HepG2 (cell line): ENCODE measurements at regions not wholly inside any gene's neighbourhood (a gene's known extent, or its start where the extent isn't known, plus 50 kb on each side); places are given as distances from the start of the nearest gene placed in this dataset.

Experiments
- BCL6 ChIP-seq: IDR thresholded peaks from 2 replicates; pipeline ENCODE4 v1.6.1; 2016; ENCODE audit warnings: missing genetic modification reagents, missing compliant biosample characterization
- FOSL2 ChIP-seq: sonication (generic); formaldehyde crosslinking; IDR thresholded peaks from 2 replicates; pipeline ENCODE4 v1.4.0; 2020; ENCODE audit warnings: missing genetic modification reagents
- MXI1 ChIP-seq: IDR thresholded peaks from 3 replicates; pipeline ENCODE4 v1.6.1; 2012; ENCODE audit warnings: low read depth, low read length, inconsistent platforms, borderline replicate concordance
- NR3C1 ChIP-seq: sonication (generic); formaldehyde crosslinking; IDR thresholded peaks from 2 replicates; pipeline ENCODE4 v1.4.0; 2020; ENCODE audit warnings: missing genetic modification reagents
- POLR2A ChIP-seq, 2 experiments: IDR thresholded peaks; 2 replicates each; pipeline ENCODE4 v1.6.1; 2011; ENCODE audit warnings: low read depth in 2 of 2, low read length in 2 of 2, mild to moderate bottlenecking in 1 of 2, moderate library complexity in 1 of 2; ENCODE audit not compliant: insufficient read depth in 1 of 2
- ZNF598 ChIP-seq: sonication (generic); formaldehyde crosslinking; IDR thresholded peaks from 2 replicates; pipeline ENCODE4 v1.5.1; 2020; ENCODE audit warnings: mild to moderate bottlenecking, missing genetic modification reagents, borderline replicate concordance
- TF ChIP-seq, protein P1 (sequence below): sonication (generic); formaldehyde crosslinking; IDR thresholded peaks from 2 replicates; pipeline ENCODE4 v1.5.1; 2020; ENCODE audit warnings: missing genetic modification reagents, mild to moderate bottlenecking, borderline replicate concordance
- TF ChIP-seq, protein P2 (sequence below): sonication (generic); formaldehyde crosslinking; IDR thresholded peaks from 2 replicates; pipeline ENCODE4 v1.4.0; 2020; ENCODE audit warnings: missing genetic modification reagents
- TF ChIP-seq, protein P3 (sequence below): IDR thresholded peaks from 2 replicates; pipeline ENCODE4 v1.6.1; 2016; ENCODE audit warnings: low read depth, borderline replicate concordance
- TF ChIP-seq, protein P4 (sequence below): sonication (generic); formaldehyde crosslinking; IDR thresholded peaks from 2 replicates; pipeline ENCODE4 v1.5.0; 2020; ENCODE audit warnings: mild to moderate bottlenecking, missing genetic modification reagents, moderate library complexity
- TF ChIP-seq, protein P5 (sequence below), 2 experiments: IDR thresholded peaks; 2 replicates each; pipeline ENCODE4 v1.6.1; 2011 to 2012; ENCODE audit warnings: low read length in 2 of 2, borderline replicate concordance in 1 of 2, low read depth in 1 of 2, mild to moderate bottlenecking in 1 of 2, moderate library complexity in 1 of 2
- TF ChIP-seq, protein P6 (sequence below): sonication (generic); formaldehyde crosslinking; IDR thresholded peaks from 2 replicates; pipeline ENCODE4 v1.4.0; 2020; ENCODE audit warnings: missing genetic modification reagents
- TF ChIP-seq, protein P7 (sequence below): IDR thresholded peaks from 2 replicates; pipeline ENCODE4 v1.6.1; 2012; ENCODE audit warnings: low read depth, low read length, improper control_type of control experiment

DNA sequence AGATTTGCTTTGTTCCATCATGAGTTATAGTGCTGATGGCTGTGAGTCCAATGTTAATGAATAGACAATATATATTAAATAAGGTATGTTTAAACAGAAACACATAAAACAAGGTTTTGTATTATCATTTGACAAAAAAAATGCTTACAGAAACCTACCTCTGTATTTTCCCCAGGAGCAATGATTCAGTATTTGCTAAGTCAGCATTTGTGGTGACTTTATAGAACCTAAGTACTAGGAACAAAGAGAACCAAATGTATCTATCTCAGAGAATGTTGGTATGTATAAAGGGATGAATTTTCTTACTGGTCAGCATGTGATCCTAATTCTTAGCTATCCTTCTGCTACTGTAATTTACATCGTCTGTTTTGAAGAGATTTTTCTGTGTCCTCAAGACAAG is 421.5 kb upstream of the SEL1L start:
- TF ChIP-seq POLR2A (IDR thresholded peaks at IDR 0.05; ENCODE audit: insufficient read depth in 1 of 2, low read depth in 2 of 2, low read length in 2 of 2) = no peak
- TF ChIP-seq, protein P1, sequence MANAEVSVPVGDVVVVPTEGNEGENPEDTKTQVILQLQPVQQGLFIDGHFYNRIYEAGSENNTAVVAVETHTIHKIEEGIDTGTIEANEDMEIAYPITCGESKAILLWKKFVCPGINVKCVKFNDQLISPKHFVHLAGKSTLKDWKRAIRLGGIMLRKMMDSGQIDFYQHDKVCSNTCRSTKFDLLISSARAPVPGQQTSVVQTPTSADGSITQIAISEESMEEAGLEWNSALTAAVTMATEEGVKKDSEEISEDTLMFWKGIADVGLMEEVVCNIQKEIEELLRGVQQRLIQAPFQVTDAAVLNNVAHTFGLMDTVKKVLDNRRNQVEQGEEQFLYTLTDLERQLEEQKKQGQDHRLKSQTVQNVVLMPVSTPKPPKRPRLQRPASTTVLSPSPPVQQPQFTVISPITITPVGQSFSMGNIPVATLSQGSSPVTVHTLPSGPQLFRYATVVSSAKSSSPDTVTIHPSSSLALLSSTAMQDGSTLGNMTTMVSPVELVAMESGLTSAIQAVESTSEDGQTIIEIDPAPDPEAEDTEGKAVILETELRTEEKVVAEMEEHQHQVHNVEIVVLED (CRISPR knock-in tag) = no peak
- TF ChIP-seq, protein P2, sequence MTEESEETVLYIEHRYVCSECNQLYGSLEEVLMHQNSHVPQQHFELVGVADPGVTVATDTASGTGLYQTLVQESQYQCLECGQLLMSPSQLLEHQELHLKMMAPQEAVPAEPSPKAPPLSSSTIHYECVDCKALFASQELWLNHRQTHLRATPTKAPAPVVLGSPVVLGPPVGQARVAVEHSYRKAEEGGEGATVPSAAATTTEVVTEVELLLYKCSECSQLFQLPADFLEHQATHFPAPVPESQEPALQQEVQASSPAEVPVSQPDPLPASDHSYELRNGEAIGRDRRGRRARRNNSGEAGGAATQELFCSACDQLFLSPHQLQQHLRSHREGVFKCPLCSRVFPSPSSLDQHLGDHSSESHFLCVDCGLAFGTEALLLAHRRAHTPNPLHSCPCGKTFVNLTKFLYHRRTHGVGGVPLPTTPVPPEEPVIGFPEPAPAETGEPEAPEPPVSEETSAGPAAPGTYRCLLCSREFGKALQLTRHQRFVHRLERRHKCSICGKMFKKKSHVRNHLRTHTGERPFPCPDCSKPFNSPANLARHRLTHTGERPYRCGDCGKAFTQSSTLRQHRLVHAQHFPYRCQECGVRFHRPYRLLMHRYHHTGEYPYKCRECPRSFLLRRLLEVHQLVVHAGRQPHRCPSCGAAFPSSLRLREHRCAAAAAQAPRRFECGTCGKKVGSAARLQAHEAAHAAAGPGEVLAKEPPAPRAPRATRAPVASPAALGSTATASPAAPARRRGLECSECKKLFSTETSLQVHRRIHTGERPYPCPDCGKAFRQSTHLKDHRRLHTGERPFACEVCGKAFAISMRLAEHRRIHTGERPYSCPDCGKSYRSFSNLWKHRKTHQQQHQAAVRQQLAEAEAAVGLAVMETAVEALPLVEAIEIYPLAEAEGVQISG (CRISPR knock-in tag) = no peak
- TF ChIP-seq, protein P3, sequence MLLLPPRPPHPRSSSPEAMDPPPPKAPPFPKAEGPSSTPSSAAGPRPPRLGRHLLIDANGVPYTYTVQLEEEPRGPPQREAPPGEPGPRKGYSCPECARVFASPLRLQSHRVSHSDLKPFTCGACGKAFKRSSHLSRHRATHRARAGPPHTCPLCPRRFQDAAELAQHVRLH (CRISPR knock-in tag) = no peak
- no peak for TF ChIP-seq NR3C1
- TF ChIP-seq, protein P4, sequence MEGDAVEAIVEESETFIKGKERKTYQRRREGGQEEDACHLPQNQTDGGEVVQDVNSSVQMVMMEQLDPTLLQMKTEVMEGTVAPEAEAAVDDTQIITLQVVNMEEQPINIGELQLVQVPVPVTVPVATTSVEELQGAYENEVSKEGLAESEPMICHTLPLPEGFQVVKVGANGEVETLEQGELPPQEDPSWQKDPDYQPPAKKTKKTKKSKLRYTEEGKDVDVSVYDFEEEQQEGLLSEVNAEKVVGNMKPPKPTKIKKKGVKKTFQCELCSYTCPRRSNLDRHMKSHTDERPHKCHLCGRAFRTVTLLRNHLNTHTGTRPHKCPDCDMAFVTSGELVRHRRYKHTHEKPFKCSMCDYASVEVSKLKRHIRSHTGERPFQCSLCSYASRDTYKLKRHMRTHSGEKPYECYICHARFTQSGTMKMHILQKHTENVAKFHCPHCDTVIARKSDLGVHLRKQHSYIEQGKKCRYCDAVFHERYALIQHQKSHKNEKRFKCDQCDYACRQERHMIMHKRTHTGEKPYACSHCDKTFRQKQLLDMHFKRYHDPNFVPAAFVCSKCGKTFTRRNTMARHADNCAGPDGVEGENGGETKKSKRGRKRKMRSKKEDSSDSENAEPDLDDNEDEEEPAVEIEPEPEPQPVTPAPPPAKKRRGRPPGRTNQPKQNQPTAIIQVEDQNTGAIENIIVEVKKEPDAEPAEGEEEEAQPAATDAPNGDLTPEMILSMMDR (CRISPR knock-in tag) = no peak
- no peak for TF ChIP-seq BCL6 (CRISPR knock-in tag)
- TF ChIP-seq, protein P5, sequence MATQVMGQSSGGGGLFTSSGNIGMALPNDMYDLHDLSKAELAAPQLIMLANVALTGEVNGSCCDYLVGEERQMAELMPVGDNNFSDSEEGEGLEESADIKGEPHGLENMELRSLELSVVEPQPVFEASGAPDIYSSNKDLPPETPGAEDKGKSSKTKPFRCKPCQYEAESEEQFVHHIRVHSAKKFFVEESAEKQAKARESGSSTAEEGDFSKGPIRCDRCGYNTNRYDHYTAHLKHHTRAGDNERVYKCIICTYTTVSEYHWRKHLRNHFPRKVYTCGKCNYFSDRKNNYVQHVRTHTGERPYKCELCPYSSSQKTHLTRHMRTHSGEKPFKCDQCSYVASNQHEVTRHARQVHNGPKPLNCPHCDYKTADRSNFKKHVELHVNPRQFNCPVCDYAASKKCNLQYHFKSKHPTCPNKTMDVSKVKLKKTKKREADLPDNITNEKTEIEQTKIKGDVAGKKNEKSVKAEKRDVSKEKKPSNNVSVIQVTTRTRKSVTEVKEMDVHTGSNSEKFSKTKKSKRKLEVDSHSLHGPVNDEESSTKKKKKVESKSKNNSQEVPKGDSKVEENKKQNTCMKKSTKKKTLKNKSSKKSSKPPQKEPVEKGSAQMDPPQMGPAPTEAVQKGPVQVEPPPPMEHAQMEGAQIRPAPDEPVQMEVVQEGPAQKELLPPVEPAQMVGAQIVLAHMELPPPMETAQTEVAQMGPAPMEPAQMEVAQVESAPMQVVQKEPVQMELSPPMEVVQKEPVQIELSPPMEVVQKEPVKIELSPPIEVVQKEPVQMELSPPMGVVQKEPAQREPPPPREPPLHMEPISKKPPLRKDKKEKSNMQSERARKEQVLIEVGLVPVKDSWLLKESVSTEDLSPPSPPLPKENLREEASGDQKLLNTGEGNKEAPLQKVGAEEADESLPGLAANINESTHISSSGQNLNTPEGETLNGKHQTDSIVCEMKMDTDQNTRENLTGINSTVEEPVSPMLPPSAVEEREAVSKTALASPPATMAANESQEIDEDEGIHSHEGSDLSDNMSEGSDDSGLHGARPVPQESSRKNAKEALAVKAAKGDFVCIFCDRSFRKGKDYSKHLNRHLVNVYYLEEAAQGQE (IDR thresholded peaks at IDR 0.05; ENCODE audit: borderline replicate concordance in 1 of 2, low read depth in 1 of 2, low read length in 2 of 2) = no peak
- no peak for TF ChIP-seq ZNF598
- TF ChIP-seq, protein P6, sequence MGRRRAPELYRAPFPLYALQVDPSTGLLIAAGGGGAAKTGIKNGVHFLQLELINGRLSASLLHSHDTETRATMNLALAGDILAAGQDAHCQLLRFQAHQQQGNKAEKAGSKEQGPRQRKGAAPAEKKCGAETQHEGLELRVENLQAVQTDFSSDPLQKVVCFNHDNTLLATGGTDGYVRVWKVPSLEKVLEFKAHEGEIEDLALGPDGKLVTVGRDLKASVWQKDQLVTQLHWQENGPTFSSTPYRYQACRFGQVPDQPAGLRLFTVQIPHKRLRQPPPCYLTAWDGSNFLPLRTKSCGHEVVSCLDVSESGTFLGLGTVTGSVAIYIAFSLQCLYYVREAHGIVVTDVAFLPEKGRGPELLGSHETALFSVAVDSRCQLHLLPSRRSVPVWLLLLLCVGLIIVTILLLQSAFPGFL (CRISPR knock-in tag) = no peak
- TF ChIP-seq MXI1 = no peak
- TF ChIP-seq, protein P7, sequence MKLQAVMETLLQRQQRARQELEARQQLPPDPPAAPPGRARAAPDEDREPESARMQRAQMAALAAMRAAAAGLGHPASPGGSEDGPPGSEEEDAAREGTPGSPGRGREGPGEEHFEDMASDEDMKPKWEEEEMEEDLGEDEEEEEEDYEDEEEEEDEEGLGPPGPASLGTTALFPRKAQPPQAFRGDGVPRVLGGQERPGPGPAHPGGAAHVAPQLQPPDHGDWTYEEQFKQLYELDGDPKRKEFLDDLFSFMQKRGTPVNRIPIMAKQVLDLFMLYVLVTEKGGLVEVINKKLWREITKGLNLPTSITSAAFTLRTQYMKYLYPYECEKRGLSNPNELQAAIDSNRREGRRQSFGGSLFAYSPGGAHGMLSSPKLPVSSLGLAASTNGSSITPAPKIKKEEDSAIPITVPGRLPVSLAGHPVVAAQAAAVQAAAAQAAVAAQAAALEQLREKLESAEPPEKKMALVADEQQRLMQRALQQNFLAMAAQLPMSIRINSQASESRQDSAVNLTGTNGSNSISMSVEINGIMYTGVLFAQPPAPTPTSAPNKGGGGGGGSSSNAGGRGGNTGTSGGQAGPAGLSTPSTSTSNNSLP = no peak
- no peak for TF ChIP-seq FOSL2 (CRISPR knock-in tag)
